Liver (tissue), 8 donors: ENCODE measurements at regions not wholly inside any gene's neighbourhood (a gene's known extent, or its start where the extent isn't known, plus 50 kb on each side); places are given as distances from the start of the nearest gene placed in this dataset.

Experiments used
- DNase-seq: peaks from one replicate; pipeline ENCODE4 v3.0.0-alpha.2; 2017; ENCODE audit warnings: low spot score
- H3K27ac ChIP-seq, 2 donors: one replicate each; pipeline ENCODE4 v1.7.0; 2013; ENCODE audit warnings: inconsistent platforms in 2 of 2, low read length in 2 of 2, control low read depth in 1 of 2, low read depth in 1 of 2, mild to moderate bottlenecking in 1 of 2
- H3K27me3 ChIP-seq, 4 donors: one replicate each; pipeline versions ENCODE4 v1.6.1 to v1.7.0; 2013; ENCODE audit warnings: low read length in 3 of 4, inconsistent platforms in 1 of 4, mild to moderate bottlenecking in 1 of 4, moderate library complexity in 1 of 4; ENCODE audit not compliant: control insufficient read depth in 4 of 4, insufficient read depth in 4 of 4
- H3K36me3 ChIP-seq, 4 donors: one replicate each; pipeline versions ENCODE4 v1.6.1 to v1.7.0; 2013; ENCODE audit warnings: low read length in 3 of 4, mild to moderate bottlenecking in 3 of 4, low read depth in 1 of 4, moderate library complexity in 1 of 4; ENCODE audit not compliant: control insufficient read depth in 4 of 4, insufficient read depth in 3 of 4
- H3K4me1 ChIP-seq, 4 donors: one replicate each; pipeline versions ENCODE4 v1.6.1 to v1.7.0; 2013; ENCODE audit warnings: low read length in 3 of 4, mild to moderate bottlenecking in 3 of 4, moderate library complexity in 1 of 4; ENCODE audit not compliant: control insufficient read depth in 4 of 4, insufficient read depth in 4 of 4
- H3K4me3 ChIP-seq, 3 donors: one replicate each; pipeline versions ENCODE4 v1.6.1 to v1.7.0; 2013; ENCODE audit warnings: low read length in 3 of 3, control low read depth in 1 of 3, low read depth in 1 of 3, mild to moderate bottlenecking in 1 of 3
- H3K9ac ChIP-seq, 2 donors: one replicate each; pipeline ENCODE4 v1.7.0; 2013; ENCODE audit warnings: low read length in 2 of 2, mild to moderate bottlenecking in 2 of 2, moderate library complexity in 2 of 2, control low read depth in 1 of 2, low read depth in 1 of 2
- H3K9me3 ChIP-seq, 4 donors: one replicate each; pipeline versions ENCODE4 v1.6.1 to v1.7.0; 2013; ENCODE audit warnings: low read length in 3 of 4; ENCODE audit not compliant: control insufficient read depth in 4 of 4
- ATF3 ChIP-seq: IDR thresholded peaks from 2 replicates; pipeline ENCODE4 v1.6.1; 2016; ENCODE audit warnings: antibody characterized with exemption
- CTCF ChIP-seq: fragments of 150-350 bp; IDR thresholded peaks from 2 replicates; pipeline ENCODE4 v1.5.1; 2017; ENCODE audit warnings: improper control_type of control experiment, low read depth, low read length; ENCODE audit not compliant: missing input control
- EGR1 ChIP-seq, 2 donors: IDR thresholded peaks; 2 replicates each; pipeline ENCODE4 v1.6.1; 2016 to 2018; ENCODE audit warnings: antibody characterized with exemption in 2 of 2, low read depth in 2 of 2
- FOXA2 ChIP-seq: IDR thresholded peaks from 2 replicates; pipeline ENCODE4 v1.6.1; 2016; ENCODE audit warnings: antibody characterized with exemption
- GABPA ChIP-seq, 2 donors: IDR thresholded peaks in 1 of 2; conservative IDR thresholded peaks in 1 of 2; 2 replicates each; pipeline ENCODE4 v1.6.1; 2016; ENCODE audit warnings: antibody characterized with exemption in 2 of 2, mild to moderate bottlenecking in 1 of 2, moderate library complexity in 1 of 2
- HNF4A ChIP-seq, 2 donors: conservative IDR thresholded peaks; 2 replicates each; pipeline ENCODE4 v1.6.1; 2016; ENCODE audit warnings: antibody characterized with exemption in 2 of 2, mild to moderate bottlenecking in 2 of 2
- HNF4G ChIP-seq: IDR thresholded peaks from 2 replicates; pipeline ENCODE4 v1.6.1; 2016; ENCODE audit warnings: antibody characterized with exemption
- JUND ChIP-seq, 2 donors: IDR thresholded peaks; 2 replicates each; pipeline ENCODE4 v1.6.1; 2016; ENCODE audit warnings: antibody characterized with exemption in 2 of 2
- NR2F2 ChIP-seq: IDR thresholded peaks from 2 replicates; pipeline ENCODE4 v1.6.1; 2016; ENCODE audit warnings: antibody characterized with exemption
- RAD21 ChIP-seq, 2 donors: IDR thresholded peaks; 2 replicates each; pipeline ENCODE4 v1.6.1; 2016; ENCODE audit warnings: antibody characterized with exemption in 2 of 2, mild to moderate bottlenecking in 2 of 2
- REST ChIP-seq: IDR thresholded peaks from 2 replicates; pipeline ENCODE4 v1.6.1; 2016; ENCODE audit warnings: antibody characterized with exemption, mild to moderate bottlenecking
- RXRA ChIP-seq, 2 donors: IDR thresholded peaks; 2 replicates each; pipeline ENCODE4 v1.6.1; 2017 to 2018; ENCODE audit warnings: antibody characterized with exemption in 2 of 2, mild to moderate bottlenecking in 1 of 2
- SP1 ChIP-seq: IDR thresholded peaks from 2 replicates; pipeline ENCODE4 v1.6.1; 2018; ENCODE audit warnings: antibody characterized with exemption, mild to moderate bottlenecking
- TAF1 ChIP-seq: conservative IDR thresholded peaks from 2 replicates; pipeline ENCODE4 v1.6.1; 2016; ENCODE audit warnings: antibody characterized with exemption, mild to moderate bottlenecking
- ZBTB33 ChIP-seq: IDR thresholded peaks from 2 replicates; pipeline ENCODE4 v1.6.1; 2016; ENCODE audit warnings: antibody characterized with exemption
- WGBS: extraction: QIAGEN DNeasy Blood & Tissue Kit; methylation state at CpG from one replicate; pipeline ENCODE4 v1.1.7; 2013; 5-methylcytosine and 5-hydroxymethylcytosine counted together
- donor health status: healthy.
- donor health status: healthy.
- donor health status: healthy.
- donor health status: healthy.
- donor health status: healthy.

GRCh38 chr19:30634996-30635975 is 263.1 kb downstream of the ZNF536 start:
- Histone ChIP-seq H3K4me1 (no peaks in the 10 kb centered on the region), H3K27ac (no peak overlapping the region), H3K9ac (no peak overlapping the region), H3K27me3 (peaks cover 0 to 3% (median 1%) of the 10 kb centered on the region in 4 donors), H3K36me3 (no peaks in the 10 kb centered on the region), H3K9me3 (no peaks in the 10 kb centered on the region), H3K4me3 (no peak overlapping the region)
- TF ChIP-seq RAD21 (IDR thresholded peaks at IDR 0.05) (no peak), REST (no peak)
- WGBS, result 80% methylated on average over 20 of the region's 20 CpGs
- DNase-seq, result no peak

GRCh38 chr19:30634131-30634830 is 262.1 kb downstream of the ZNF536 start:
- TF ChIP-seq ZBTB33, result no peak
- TF ChIP-seq RAD21 (IDR thresholded peaks at IDR 0.05), result no peak
- TF ChIP-seq GABPA (IDR thresholded peaks at IDR 0.05 in 1 of 2, conservative IDR thresholded peaks at IDR 0.05 in 1 of 2), result no peak
- no peak for TF ChIP-seq EGR1 (IDR thresholded peaks at IDR 0.05; ENCODE audit: low read depth in 2 of 2)
- TF ChIP-seq FOXA2, result no peak
- TF ChIP-seq REST, result no peak
- TF ChIP-seq CTCF, result no peak
- no peak for TF ChIP-seq JUND (IDR thresholded peaks at IDR 0.05)
- no peak for TF ChIP-seq RXRA (IDR thresholded peaks at IDR 0.05)
- no peak for TF ChIP-seq NR2F2
- TF ChIP-seq HNF4A (conservative IDR thresholded peaks at IDR 0.05), result no peak
- TF ChIP-seq HNF4G, result no peak
- no peak for TF ChIP-seq TAF1
- TF ChIP-seq ATF3, result no peak
- TF ChIP-seq SP1, result no peak
- Histone ChIP-seq H3K27ac (no peak overlapping the region), H3K36me3 (no peaks in the 10 kb centered on the region), H3K9me3 (no peaks in the 10 kb centered on the region), H3K4me1 (no peaks in the 10 kb centered on the region), H3K4me3 (no peak overlapping the region), H3K9ac (no peak overlapping the region), H3K27me3 (peaks cover 0 to 3% (median 1%) of the 10 kb centered on the region in 4 donors)
- DNase-seq, result no peak
- WGBS, result 84% methylated on average over 19 of the region's 19 CpGs
